ENCODE measurements at regions not wholly inside any gene's neighbourhood (a gene's known extent, or its start where the extent isn't known, plus 50 kb on each side); places are given as distances from the start of the nearest gene placed in this dataset.

DNA sequence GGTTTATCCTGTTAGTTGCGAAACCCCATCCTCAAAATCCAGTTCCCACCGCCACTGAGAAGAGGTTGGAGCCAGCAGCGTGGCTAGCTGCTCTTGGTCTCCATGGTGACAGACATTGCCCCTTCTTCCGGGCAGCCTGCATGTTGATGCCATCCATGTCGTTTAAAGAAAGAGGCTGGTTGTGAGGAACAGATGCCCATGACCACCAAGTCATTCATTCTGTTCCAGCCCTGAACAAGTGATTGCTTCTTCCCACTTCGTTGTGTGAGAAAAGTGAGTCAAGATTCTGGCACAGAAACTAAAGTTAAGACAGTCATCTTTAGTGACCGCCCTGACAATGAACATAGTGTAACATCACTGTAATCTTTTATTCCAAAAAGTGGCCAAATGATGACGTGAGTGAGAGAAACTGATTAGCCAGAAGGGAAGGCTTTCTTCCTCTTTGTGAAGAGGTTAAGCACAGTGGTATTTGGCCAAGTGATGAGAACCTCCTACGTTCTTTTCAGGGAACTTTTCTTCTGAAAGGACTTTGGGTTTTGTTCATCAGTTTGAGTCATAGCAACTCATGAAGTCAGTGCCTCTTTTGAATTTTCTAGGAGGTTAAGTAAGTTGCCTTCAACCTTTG, 272.5 kb downstream of the GALR1 start:
- no peak for DNase-seq

DNA sequence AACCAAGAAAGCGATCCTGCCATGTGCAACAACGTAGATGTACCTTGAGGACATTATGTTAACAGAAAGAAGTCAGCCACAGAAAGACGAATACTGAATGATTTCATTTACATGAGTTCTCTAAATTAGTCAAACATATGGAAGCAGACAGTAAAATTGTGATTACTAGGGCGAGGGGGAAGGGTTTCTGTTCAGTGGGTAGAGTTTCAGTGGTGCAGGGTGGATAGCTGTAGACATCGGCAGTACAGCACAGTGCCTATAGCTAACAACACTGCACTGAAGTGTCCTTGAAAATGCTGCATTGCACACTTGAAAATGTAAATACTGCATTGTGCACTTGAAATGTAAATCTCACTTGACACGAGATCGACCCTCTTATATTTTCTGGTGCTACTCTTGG, 275.3 kb downstream of the GALR1 start:
- DNase-seq, result no peak

DNA sequence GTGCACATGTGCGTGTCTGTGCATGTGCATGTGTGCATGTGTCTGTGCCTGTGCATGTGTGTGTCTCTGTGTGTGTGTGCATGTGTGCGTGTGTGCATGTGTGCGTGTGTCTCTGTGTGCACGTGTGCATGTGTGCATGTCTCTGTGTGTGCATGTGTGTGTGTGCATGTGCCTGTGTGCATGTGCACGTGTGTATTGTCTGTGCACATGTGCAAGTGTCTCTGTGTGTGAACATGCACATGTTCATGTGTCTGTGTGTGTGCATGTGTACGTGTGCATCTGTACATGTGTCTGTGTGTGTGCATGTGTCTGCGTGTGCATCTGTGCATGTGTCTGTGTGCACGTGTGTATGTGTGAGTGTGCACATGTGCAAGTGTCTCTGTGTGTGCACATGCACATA, 277.3 kb downstream of the GALR1 start:
- DNase-seq, result no peak

DNA sequence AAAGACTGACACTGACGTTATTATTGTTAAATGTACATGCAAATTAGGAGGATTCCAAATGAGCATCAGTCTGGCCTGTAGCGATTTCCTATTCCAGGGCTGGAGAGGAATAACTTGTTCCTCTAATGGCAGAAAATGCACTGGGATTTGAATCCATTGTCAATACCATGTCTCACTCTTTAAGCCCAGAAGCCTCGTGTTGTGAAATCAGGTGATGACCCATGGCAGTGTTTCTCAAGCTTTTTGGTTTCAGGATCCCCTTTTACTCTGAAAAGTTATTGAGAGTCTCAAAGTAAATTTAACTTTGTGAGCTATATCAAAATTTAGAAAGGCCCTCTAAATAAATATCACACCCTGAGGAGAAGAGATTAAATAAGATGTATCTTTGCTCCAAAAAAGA, 279.2 kb downstream of the GALR1 start:
- no peak for DNase-seq

DNA sequence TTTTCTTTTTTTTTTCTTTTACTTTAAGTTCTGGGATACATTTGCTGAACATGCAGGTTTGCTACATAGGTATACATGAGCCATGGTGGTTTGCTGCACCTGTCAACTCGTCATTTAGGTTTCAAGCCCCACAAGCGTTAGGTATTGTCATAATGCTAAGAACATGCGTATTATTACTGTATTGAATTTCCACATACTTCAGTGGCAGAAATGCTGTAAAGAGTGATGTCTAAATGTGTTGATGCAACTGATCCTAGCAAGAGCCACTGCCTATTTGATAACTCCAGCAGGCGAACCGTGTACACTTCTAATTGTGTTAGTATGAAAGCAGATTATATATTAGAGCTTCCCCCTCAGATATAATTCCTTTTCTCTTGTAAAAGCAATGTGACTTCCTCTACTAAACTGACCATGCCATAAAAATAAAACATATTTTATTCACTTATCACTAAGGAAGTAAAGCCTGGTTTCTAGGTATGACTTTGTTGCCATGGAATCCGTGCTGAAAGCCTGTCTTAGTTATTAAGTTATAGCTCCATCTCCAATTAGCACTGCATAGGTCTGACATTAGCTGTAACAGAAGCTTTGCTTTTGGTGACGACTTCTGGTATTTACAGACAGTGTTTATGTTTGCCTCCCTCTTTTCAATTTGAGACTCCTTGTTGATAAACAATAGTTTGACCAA, 280.0 kb downstream of the GALR1 start:
- DNase-seq, result no peak

DNA sequence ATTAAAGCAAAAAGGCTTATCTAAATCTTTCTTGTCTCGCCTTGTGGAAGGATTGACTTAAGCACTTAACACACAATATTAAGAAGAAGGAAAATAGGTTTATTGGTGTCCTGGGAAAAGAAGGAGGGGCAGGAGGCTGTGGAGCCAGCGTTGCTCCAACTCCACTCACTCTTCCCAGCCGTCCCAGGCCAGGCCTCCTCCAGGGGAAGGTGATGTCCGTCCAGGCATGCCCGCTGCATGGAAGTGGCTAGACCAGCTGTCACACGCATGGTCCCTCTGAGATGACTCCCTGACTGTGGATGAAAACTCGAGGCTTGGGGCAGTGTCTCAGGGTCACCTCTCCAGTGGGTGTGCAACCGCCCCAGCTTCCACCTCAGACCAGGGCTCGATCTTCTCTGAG, 281.1 kb downstream of the GALR1 start:
- no peak for DNase-seq

DNA sequence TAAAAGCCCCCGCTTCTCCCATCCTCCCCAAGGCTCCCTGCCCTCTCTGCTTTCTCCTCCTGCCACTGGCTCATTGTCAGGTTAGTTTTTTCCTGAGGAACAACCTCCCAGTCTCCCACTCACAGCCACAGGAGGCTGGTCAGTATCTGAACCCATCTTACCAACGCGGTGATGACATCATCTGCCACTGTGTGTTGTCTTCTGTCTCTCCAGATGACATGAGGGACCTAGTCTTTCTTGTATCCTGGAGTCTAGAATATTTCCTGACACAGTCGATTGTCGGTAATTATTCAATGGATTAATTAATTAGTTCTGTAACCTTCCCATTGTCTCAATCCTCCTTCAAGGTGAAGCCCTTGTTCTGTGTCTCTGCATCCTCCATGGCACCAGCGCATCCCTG, 290.2 kb downstream of the GALR1 start:
- no peak for DNase-seq

DNA sequence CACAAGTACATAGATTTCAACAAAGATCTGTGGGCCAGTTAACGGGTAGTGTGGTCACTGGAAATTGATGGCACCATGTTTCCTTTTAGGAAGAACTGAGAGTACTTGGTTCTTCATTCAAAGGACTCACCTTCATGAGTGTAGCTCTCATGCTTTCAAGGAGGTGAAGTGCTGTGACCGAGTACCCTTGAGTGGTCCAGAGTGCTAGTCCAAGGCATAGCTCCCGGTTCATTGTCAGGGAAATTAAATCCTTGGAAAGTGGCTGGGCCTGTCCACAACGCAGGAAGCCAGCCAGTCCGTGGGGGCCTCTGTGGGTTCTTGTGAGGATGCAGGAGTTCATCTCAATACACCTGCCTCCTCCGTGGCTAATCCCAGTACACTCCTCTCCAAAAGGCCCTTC, 295.1 kb downstream of the GALR1 start:
- no peak for DNase-seq

DNA sequence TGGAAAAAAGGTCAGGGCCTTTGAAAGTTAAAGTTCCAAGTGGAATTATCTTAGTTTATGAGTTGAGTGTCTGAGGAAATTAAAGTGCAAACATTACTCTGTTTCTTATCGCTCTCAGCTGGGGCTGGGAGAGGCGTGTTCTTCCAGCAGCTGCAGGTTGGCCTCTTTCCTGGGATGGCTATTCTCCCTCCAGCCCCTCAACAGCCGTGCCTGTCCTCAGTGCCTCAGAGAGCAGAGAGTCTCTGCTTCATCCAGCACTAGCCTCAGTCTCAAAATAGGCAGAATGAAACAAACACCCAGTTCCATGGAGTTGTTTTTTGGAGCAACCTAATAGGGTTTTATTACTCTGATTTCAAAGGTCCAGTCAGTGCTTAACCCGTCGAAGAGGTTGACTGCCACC, 298.1 kb downstream of the GALR1 start:
- DNase-seq, result no peak

DNA sequence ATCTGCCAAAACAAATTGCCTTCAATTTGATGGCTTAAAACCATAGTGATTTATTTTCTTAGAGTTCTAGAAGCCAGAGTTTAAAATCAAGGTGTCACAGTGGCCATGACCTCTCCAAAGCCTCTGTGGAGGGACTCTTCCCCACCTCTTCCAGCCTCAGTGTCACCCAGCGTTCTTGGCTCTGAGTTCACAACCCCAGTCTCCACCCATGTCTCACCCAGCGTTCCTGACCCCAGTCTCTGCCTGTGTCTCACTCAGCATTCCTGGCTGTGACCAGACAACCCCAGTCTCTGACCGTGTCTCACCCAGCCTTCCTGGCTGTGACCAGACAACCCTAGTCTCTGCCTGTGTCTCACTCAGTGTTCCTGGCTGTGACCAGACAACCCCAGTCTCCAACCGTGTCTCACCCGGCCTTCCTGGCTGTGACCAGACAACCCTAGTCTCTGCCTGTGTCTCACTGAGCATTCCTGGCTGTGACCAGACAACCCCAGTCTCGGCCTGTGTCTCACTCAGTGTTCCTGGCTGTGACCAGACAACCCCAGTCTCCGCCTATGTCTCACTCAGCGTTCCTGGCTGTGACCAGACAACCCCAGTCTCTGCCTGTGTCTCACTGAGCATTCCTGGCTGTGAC, 299.3 kb downstream of the GALR1 start:
- no peak for DNase-seq

DNA sequence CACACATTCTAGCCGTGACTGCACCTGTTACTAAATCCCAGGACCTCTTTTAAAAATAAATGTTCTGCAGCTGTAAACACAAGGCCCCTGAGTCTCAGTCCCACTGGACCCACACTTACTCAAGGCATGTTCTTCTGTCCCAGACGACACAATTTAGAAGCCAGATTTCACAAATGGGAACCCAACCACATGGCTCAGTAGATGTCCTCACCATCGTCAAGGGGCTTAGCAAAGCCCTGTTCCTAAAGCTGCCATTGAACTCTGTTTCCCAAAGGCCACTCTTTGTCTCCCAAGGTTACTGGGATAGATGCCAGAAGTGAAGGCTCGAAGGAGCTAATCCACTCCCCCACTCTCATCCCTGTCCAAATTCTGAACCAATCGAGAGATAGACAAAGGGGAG, 301.0 kb downstream of the GALR1 start:
- DNase-seq, result no peak

DNA sequence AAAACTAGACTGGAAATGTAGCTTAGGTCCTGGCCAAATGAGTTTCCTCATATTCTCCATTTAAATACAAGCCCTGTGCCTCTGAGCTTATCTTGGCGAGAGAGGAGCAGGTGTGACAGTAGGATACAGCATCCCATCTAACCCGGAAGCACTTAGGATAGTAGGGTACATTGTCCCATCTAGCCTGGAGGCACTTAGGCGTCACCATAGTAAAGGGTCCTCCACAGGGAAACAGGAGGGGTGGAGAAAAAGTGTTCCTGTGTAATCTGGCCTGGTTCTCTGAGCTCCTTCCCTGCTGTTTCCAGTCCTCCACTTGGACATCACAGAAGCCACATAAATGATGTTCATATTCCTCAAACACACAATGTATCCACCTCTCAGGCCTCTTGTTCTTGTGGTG, 301.4 kb downstream of the GALR1 start:
- no peak for DNase-seq

DNA sequence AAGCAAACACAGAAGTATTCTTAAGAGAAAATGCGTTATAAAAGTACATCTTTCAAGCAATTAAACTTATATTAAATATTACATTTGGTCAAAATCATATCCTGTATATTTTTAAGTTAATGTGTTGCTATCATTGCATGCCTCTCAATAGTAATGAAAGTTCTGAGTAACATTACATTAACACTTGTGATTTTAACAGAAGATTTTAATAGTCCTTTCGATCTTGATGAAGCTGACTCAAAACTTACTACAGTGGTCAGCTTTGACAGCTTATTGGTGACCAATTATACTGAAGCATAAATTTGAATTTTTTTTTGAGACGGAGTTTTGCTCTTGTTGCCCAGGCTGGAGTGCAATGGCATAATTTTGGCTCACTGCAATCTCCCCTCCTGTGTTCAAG, 303.3 kb downstream of the GALR1 start:
- DNase-seq, result no peak

DNA sequence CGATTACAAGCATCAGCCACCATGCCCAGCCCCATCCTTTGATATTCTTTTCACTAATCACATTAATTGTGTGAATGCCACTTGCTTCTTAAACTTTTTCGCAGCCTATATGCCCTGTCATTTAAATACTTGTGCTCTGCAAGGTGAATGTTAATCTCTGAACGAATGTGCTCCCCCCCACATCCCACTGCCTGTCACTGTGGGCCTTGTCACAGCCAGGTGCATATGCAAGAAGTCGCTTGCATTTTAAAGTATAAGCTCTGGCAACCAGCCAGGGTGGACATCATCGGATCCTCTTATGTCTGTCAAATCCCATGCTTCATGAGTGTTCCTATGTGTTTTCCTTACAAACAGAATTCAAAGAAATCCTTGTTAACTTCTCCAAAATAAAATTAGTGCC, 304.4 kb downstream of the GALR1 start:
- no peak for DNase-seq

DNA sequence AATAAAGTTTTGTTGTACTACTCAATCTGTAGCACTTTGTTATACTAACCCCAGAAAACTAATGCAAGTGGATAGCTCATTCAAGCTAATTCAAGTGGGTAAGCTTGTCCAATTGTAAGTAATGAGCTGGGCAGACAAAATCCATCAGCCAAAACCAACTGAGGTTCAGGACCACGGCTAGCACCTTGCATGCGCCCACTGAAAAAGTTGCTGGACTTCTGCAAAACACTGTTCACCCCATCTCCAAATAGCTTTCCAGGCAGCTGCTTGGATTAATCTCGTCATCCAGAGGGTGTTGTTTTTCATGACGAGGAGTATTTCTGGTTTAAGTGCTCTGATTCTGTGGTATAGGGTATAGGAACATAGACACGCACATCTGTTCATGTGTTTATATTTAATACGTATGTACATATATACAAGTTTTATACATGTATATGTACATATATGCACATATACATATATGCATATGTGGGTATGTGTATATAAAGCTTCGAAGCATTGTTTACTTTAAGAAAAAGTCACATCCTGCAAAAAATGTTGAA, 307.5 kb downstream of the GALR1 start:
- DNase-seq, result no peak

DNA sequence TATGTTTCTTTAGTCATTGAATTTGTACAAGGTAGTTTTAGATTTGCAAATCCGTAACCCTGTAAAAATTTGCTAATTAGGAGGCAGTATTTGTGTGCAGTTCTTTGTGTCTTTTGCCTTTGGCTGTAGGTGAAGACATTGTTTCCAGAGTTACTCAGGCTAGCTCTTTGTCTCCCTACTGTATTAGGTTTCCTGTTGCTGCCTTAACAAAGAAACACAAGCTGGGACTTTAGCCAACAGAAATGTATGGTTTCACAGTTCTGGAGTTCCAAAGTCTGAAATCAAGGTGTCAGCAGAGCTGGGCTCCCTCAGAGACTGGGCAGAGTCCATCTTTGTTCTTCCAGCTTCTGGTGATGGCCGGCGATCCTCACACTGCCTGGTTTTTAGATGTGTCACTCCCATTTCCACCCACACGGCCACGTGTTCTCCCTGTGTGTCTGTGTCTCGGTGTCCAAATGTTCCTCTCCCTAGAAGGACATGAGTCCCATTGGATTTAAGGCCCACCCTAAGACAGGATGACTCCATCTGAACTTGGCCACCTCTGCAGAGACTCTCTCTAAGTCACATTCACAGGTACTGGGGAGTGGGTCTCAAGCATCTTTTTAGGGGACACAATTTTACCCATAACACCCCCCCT, 309.7 kb downstream of the GALR1 start:
- no peak for DNase-seq

DNA sequence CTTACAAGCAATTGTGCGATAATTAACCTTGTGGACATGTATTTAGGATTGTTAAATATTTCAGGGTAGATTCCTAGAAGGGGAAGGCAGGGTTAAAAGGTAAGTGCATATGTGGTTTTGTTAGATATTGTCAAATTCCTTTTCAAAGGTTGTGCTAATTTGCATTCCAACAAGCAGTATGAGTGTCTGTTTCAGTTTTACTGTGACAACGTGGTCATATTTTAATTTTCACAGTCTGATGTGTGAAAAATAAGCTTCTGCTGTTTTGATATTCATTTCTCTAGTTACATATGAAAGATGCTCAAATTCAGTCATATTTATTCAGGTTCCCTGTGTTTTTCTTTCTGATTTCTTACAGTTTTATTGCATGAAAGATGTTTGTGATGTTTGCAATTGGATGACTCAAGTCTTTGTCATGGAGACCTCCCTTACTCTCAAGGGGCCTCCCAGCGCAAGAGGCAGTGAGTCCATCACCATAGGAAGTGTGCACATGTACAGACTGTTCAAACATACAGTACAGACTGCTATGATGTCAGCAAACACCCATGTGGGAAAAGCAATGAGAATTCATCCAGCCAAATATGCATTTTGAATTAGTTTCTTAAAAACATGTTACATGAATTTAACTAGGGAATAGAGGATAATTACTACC, 310.8 kb downstream of the GALR1 start:
- DNase-seq, result no peak

DNA sequence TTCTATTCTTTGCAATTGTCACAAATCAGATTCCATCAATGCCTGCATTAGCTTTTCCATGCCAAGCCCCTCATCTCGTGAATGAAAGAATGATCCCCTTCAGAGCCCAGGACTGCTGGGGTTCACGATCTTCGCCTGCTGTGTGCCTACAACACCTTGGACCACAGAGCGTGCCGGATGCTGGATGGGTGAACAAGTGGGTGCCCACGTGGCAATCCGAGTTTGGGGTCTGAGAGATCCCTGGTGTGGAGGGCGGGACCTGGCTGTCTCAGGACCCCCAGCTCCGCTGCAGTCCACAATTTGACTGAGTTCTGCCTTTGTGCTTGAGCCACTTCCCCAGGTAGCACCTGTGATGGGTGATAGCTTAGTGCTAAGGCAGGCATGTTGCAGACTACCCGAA, 317.0 kb downstream of the GALR1 start:
- no peak for DNase-seq

DNA sequence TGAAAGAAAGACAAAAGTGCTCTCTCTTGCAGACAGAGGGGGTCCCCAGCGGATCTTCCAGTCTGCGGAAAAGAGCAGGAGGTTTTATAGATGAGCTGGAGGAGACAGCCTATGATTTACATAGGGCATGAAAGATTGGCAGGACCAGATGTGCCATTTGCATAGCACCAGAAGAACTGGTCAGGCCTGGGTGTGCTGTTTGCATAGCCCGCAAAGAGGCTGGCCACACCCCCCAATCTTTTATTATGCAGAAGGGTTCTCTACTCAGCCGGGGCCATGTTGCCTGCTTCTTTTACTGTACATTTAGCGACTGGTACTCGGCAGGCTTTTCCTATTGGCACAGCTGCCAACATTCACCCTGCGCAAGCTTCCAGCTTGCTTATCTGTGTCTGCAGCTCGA, 317.6 kb downstream of the GALR1 start:
- DNase-seq, result no peak

DNA sequence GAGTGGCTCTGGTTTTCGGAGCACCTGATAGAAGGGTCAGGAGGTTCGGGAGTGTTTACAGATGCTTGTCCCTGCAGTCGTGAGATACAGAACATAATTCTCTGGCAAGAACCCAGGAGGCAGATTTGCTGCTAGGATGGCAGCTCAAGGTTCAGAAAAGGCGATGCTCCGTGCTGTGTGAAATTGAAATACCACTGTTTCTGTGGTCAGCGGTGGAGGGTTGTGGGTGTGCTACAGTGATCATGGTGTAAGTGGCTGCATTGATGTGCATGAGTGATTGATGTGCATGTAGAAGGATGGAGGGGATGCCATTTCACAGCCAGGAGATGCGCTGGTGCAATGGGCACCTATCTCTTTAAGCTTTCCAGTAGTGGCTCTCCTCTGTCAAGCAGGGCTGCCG, 322.1 kb downstream of the GALR1 start:
- no peak for DNase-seq

DNA sequence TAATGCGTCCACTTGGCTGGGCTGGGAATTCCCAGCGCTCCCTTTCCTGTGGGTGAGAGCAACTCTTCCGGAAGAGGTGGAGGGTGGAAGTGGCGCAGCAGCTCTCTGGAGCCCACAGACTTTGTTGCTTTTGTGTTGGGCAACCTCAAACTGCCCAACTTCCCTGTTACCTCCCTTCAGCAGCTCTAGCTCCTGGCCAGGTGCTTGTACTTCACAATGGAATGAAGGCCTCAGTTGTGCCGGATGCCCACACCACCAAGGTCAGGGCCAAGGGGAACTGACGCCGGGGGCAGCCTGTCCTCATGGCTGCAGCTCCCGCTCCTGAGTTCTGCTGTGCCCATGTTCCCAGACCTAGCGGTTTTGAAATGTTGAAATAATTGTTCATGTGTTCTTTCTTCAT, 322.9 kb downstream of the GALR1 start:
- DNase-seq, result no peak

DNA sequence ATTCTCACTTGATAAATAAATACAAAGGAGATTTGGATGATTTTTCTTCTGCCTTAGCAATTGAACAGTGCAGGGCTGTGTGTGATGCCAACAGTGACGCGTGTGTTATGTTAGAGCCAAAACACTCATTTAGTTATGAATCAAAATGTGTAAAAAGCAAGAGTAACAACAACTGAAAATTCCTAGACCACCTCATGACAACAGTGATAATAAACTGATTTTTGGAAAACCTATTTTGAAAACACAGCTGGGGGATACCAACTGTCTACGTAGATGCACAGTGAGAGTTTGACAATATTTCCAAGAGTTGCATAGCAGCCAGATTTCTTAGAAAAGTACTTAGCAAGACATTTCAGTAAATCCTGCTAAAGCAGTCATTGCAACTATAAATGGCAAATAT, 323.9 kb downstream of the GALR1 start:
- DNase-seq, result no peak

DNA sequence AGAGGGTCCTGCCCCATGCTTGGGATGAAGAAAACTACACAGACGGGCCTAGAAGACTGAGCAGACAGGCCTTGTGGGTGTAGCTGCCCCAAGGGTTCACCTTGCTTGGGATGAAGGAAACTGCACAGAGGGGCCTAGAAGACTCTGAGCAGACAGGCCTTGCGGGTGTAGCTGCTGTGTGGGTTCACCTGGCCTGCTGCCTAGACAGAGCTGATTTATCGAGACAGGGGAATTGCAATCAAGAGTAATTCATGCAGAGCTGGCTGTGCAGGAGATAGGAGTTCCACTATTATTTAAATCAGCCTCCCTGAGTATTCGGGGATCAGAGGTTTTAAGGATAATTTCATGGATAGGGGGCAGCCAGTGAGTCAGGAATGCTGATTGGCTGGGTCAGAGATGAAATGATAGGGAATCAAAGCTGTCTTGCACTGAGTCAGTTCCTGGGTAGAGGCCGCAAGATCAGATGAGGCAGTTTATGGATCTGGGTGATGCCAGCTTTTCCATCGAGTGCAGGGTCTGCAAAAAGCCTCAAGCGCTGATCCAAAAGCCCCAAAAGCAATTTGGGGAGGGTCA, 341.4 kb downstream of the GALR1 start:
- no peak for DNase-seq

Measured in CD4-positive, alpha-beta T cell treated with Interleukin-15 for 1 hour (primary cell).